Panc1 (cell line): ENCODE measurements at regions not wholly inside any gene's neighbourhood (a gene's known extent, or its start where the extent isn't known, plus 50 kb on each side); places are given as distances from the start of the nearest gene placed in this dataset.
A peak's percentile ranks its signal among the peaks of the same experiment; 100 is the strongest.

Source experiments
- ATAC-seq: fragments of 200-7000 bp; cut with Tn5 transposase; 2 replicates; pipeline ENCODE4 v1.9.1; 2020; ENCODE audit warnings: mild to moderate bottlenecking, moderate library complexity
- BruUV-seq: library from RNA; stranded (reverse); fragments of 400-500 nt; replicated peaks from 2 replicates; lab custom pipeline; 2021; lab: Mats Ljungman, UMichigan
- CTCF ChIA-PET: fragments of 300-600 bp; sonication (Branson Sonifier 250); formaldehyde crosslinking; loops from one replicate; lab custom pipeline; 2022; ENCODE audit warnings: antibody characterized with exemption; lab: Charles Lee
- POLR2A ChIA-PET: fragments of 300-600 bp; sonication (Branson Sonifier 250); formaldehyde crosslinking; loops from one replicate; lab custom pipeline; 2022; ENCODE audit warnings: antibody characterized with exemption; lab: Charles Lee
- DNase-seq: peaks from one replicate; pipeline ENCODE4 v3.0.0-alpha.2; 2010; ENCODE audit warnings: low read depth, low spot score
- H3K27ac ChIP-seq: 2 replicates; pipeline ENCODE4 v1.5.1; 2011; ENCODE audit warnings: mild to moderate bottlenecking, low read length, inconsistent platforms
- H3K27me3 ChIP-seq: fragments of 200-500 bp; sonication (Bioruptor generic); 2 replicates; pipeline ENCODE4 v1.6.0; 2014; ENCODE audit warnings: low read length, inconsistent platforms; ENCODE audit not compliant: control insufficient read depth, insufficient read depth
- H3K36me3 ChIP-seq: fragments of 200-500 bp; sonication (Bioruptor generic); 2 replicates; pipeline ENCODE4 v1.5.1; 2014; ENCODE audit warnings: inconsistent platforms, mild to moderate bottlenecking, low read length, moderate library complexity; ENCODE audit not compliant: control insufficient read depth, insufficient read depth
- H3K4me1 ChIP-seq: 2 replicates; pipeline ENCODE4 v1.5.1; 2011; ENCODE audit warnings: inconsistent platforms, mild to moderate bottlenecking, low read length, moderate library complexity; ENCODE audit not compliant: control insufficient read depth, insufficient read depth
- H3K4me3 ChIP-seq, 2 experiments: 2 replicates each; pipeline ENCODE4 v1.5.1; 2011 to 2012; ENCODE audit warnings: low read depth in 2 of 2, low read length in 2 of 2, mild to moderate bottlenecking in 2 of 2, inconsistent platforms in 1 of 2, moderate library complexity in 1 of 2
- H3K9me3 ChIP-seq: fragments of 200-500 bp; sonication (Bioruptor generic); 2 replicates; pipeline ENCODE4 v1.5.1; 2014; ENCODE audit warnings: low read depth, mild to moderate bottlenecking, inconsistent platforms, low read length, moderate library complexity; ENCODE audit not compliant: control insufficient read depth, insufficient read depth
- POLR2AphosphoS5 ChIP-seq: IDR thresholded peaks from 2 replicates; pipeline ENCODE4 v1.6.1; 2012; ENCODE audit warnings: mild to moderate bottlenecking, low read depth, low read length, moderate library complexity
- SIN3A ChIP-seq: IDR thresholded peaks from 2 replicates; pipeline ENCODE4 v1.6.1; 2012; ENCODE audit warnings: low read depth, mild to moderate bottlenecking, low read length, moderate library complexity, borderline replicate concordance; ENCODE audit not compliant: insufficient read depth
- TCF7L2 ChIP-seq: IDR thresholded peaks from 2 replicates; pipeline ENCODE4 v1.6.1; 2011; ENCODE audit warnings: mild to moderate bottlenecking, low read depth, low read length, inconsistent platforms
- in situ Hi-C: cut with HindIII; loops from 2 replicates; pipeline ENCODE4 v1.10.0; 2016; ENCODE audit warnings: low sequenced_read_pairs, low pct_unique_long_range_greater_than_20kb
- intact Hi-C: fragments of 100-400 bp; cut with micrococcal nuclease; formaldehyde crosslinking; loops from one replicate; pipeline ENCODE4 v1.10.0; 2022; ENCODE audit not compliant: unreplicated experiment
- TF ChIP-seq, protein P1 (sequence below): fragments of 450-650 bp; IDR thresholded peaks from 2 replicates; pipeline ENCODE4 v1.5.1; 2017; ENCODE audit warnings: mild to moderate bottlenecking
- TF ChIP-seq, protein P2 (sequence below), 2 experiments: IDR thresholded peaks; 2 replicates each; pipeline ENCODE4 v1.6.1; 2011 to 2012; ENCODE audit warnings: low read depth in 2 of 2, control low read depth in 1 of 2, low read length in 1 of 2, mild to moderate bottlenecking in 1 of 2, moderate library complexity in 1 of 2; ENCODE audit not compliant: insufficient read depth in 1 of 2

DNA sequence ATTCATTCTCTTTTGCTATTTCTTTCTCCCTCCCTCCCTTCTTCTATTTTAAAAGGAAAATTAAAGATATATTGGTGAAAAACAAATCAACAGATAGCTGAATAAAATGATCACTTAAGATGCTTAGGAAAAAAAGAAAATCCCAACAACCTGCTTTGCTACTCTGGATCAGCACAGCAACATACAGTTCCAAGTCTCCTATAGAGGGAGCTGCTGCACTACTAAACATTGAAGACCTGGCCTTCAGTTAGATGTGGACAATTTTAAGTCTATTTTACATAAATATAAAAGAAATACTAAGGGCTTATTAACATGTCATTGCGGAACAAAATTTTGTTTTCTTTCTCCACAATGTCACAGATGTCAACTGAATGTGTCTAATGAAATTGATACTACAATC is 226.4 kb downstream of the MAGEB5 start:
- Histone ChIP-seq H3K36me3 (no peaks in the 10 kb centered on the region), H3K27ac (no peak overlapping the region), H3K27me3 (no peaks in the 10 kb centered on the region), H3K4me1 (no peaks in the 10 kb centered on the region), H3K9me3 (no peaks in the 10 kb centered on the region), H3K4me3 (no peak overlapping the region)
- TF ChIP-seq, protein P1, sequence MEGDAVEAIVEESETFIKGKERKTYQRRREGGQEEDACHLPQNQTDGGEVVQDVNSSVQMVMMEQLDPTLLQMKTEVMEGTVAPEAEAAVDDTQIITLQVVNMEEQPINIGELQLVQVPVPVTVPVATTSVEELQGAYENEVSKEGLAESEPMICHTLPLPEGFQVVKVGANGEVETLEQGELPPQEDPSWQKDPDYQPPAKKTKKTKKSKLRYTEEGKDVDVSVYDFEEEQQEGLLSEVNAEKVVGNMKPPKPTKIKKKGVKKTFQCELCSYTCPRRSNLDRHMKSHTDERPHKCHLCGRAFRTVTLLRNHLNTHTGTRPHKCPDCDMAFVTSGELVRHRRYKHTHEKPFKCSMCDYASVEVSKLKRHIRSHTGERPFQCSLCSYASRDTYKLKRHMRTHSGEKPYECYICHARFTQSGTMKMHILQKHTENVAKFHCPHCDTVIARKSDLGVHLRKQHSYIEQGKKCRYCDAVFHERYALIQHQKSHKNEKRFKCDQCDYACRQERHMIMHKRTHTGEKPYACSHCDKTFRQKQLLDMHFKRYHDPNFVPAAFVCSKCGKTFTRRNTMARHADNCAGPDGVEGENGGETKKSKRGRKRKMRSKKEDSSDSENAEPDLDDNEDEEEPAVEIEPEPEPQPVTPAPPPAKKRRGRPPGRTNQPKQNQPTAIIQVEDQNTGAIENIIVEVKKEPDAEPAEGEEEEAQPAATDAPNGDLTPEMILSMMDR = peak; percentile 6; the same call in 1 of the 2 replicates
- TF ChIP-seq, protein P2, sequence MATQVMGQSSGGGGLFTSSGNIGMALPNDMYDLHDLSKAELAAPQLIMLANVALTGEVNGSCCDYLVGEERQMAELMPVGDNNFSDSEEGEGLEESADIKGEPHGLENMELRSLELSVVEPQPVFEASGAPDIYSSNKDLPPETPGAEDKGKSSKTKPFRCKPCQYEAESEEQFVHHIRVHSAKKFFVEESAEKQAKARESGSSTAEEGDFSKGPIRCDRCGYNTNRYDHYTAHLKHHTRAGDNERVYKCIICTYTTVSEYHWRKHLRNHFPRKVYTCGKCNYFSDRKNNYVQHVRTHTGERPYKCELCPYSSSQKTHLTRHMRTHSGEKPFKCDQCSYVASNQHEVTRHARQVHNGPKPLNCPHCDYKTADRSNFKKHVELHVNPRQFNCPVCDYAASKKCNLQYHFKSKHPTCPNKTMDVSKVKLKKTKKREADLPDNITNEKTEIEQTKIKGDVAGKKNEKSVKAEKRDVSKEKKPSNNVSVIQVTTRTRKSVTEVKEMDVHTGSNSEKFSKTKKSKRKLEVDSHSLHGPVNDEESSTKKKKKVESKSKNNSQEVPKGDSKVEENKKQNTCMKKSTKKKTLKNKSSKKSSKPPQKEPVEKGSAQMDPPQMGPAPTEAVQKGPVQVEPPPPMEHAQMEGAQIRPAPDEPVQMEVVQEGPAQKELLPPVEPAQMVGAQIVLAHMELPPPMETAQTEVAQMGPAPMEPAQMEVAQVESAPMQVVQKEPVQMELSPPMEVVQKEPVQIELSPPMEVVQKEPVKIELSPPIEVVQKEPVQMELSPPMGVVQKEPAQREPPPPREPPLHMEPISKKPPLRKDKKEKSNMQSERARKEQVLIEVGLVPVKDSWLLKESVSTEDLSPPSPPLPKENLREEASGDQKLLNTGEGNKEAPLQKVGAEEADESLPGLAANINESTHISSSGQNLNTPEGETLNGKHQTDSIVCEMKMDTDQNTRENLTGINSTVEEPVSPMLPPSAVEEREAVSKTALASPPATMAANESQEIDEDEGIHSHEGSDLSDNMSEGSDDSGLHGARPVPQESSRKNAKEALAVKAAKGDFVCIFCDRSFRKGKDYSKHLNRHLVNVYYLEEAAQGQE (IDR thresholded peaks at IDR 0.05; ENCODE audit: insufficient read depth in 1 of 2, low read depth in 2 of 2, low read length in 1 of 2) = no peak
- ATAC-seq (no peak), DNase-seq (no peak)
- BruUV-seq = no TSS peak
- ChIA-PET CTCF (no interaction called here), POLR2A (no interaction called here)
- in situ Hi-C loops = no loop called here
- intact Hi-C loops = no loop called here

DNA sequence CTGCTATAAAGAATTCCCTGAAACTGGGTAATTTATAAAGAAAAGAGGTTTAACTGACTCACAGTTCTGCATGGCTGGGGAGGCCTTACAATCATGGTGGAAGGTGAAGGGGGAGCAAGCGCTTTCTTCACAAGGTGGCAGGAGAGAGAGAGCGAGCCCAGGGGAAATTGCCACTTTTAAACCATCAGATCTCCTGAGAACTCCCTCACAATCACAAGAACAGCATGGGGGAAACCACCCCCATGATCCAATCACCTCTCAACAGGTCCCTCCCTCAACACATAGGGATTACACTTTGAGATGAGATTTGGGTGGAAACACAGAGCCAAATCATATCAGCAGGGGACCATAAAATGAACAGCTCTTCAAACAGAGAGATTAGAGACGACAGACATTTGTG is 198.6 kb downstream of the MAGEB5 start:
- intact Hi-C loops = no loop called here
- ATAC-seq = no peak
- BruUV-seq = no TSS peak
- Histone ChIP-seq H3K4me1 (no peaks in the 10 kb centered on the region), H3K36me3 (no peaks in the 10 kb centered on the region), H3K9me3 (no peaks in the 10 kb centered on the region), H3K27ac (no peak overlapping the region), H3K27me3 (no peaks in the 10 kb centered on the region), H3K4me3 (no peak overlapping the region)
- in situ Hi-C loops = no loop called here
- DNase-seq = no peak
- ChIA-PET POLR2A (no interaction called here), CTCF (no interaction called here)
- no peak for TF ChIP-seq POLR2AphosphoS5
- no peak for TF ChIP-seq TCF7L2
- TF ChIP-seq, protein P1 = no peak
- no peak for TF ChIP-seq SIN3A
- TF ChIP-seq, protein P2 (IDR thresholded peaks at IDR 0.05; ENCODE audit: insufficient read depth in 1 of 2, low read depth in 2 of 2, low read length in 1 of 2) = no peak
